ENCODE measurements at regions not wholly inside any gene's neighbourhood (a gene's known extent, or its start where the extent isn't known, plus 50 kb on each side); places are given as distances from the start of the nearest gene placed in this dataset.
"Not testable (repeated sequence)": the region's sequence is repeated elsewhere in the genome, so short reads cannot be mapped to it uniquely, and the experiment has no call there.

DNA sequence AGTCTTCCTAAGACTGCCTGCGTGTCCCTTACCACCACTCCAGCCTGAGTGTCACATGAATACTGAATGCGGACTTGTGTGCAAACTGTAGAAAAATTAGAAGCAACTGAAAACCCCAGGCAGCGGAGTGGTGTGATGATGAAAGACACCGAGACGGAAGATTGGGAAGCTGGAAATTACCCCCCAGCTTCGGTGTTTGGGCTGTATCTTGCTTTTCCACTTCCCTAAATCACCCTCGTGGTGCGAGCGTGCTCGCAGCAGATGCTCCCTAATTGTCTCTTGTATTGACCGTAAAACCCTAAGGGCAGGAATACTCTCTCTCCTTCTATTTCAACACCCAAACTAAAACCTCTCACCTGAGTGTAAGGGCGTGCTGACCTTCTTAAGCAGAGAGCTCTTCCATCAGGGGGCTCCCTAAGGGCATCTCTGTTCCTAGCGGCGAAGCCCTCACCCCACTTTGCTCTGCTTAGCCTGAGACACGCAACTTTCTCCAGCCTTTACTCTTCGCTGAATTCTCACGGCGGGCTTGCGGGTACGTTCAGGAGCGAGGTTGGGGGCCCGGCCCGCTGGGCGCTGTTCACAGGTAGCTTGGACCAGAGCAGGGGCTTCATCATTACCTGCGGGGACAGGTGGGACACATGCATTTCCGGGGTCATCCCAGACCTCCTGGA lies 62.4 kb downstream of the CRYBB2 start:
- Histone ChIP-seq H3K36me3 (ENCODE audit: control insufficient read depth, insufficient read depth, low read length) (no peaks in the 10 kb centered on the region), H3K27me3 (ENCODE audit: control insufficient read depth, insufficient read depth, low read length) (peaks cover 40% of the 10 kb centered on the region), H3K4me1 (ENCODE audit: control insufficient read depth, insufficient read depth, low read length) (no peaks in the 10 kb centered on the region), H3K9me3 (ENCODE audit: control insufficient read depth, low read depth, low read length) (no peaks in the 10 kb centered on the region), H3K4me3 (ENCODE audit: low read length) (no peak overlapping the region), H3K27ac (ENCODE audit: low read length) (no peak overlapping the region)
- no peak for DNase-seq
- WGBS (ENCODE audit: insufficient coverage, low lambda C conversion rate): no CpG with 5 or more reads among the region's 26 CpGs

DNA sequence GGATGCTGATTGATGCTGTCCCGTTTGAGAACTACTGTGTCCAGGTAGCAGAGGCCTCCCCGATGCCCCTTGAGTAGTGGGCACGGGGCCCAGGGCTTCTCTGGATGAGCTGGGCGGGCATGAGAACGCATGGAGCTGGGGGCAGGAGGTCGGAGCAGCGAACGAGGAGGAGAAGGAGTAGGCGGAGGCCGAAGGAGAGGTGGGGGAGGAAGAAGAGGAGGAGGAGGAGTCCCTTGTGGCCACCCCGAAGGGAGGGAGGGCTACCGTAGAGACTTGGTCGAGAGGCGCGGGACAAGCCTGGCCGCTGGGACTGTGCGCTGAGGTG lies 62.9 kb downstream of the CRYBB2 start:
- Histone ChIP-seq H3K27me3 (ENCODE audit: control insufficient read depth, insufficient read depth, low read length) (peaks cover 40% of the 10 kb centered on the region), H3K4me3 (ENCODE audit: low read length) (no peak overlapping the region), H3K4me1 (ENCODE audit: control insufficient read depth, insufficient read depth, low read length) (no peaks in the 10 kb centered on the region), H3K9me3 (ENCODE audit: control insufficient read depth, low read depth, low read length) (no peaks in the 10 kb centered on the region), H3K27ac (ENCODE audit: low read length) (no peak overlapping the region), H3K36me3 (ENCODE audit: control insufficient read depth, insufficient read depth, low read length) (no peaks in the 10 kb centered on the region)
- no peak for DNase-seq
- no CpG with 5 or more reads among the region's 17 CpGs for WGBS (ENCODE audit: insufficient coverage, low lambda C conversion rate)

DNA sequence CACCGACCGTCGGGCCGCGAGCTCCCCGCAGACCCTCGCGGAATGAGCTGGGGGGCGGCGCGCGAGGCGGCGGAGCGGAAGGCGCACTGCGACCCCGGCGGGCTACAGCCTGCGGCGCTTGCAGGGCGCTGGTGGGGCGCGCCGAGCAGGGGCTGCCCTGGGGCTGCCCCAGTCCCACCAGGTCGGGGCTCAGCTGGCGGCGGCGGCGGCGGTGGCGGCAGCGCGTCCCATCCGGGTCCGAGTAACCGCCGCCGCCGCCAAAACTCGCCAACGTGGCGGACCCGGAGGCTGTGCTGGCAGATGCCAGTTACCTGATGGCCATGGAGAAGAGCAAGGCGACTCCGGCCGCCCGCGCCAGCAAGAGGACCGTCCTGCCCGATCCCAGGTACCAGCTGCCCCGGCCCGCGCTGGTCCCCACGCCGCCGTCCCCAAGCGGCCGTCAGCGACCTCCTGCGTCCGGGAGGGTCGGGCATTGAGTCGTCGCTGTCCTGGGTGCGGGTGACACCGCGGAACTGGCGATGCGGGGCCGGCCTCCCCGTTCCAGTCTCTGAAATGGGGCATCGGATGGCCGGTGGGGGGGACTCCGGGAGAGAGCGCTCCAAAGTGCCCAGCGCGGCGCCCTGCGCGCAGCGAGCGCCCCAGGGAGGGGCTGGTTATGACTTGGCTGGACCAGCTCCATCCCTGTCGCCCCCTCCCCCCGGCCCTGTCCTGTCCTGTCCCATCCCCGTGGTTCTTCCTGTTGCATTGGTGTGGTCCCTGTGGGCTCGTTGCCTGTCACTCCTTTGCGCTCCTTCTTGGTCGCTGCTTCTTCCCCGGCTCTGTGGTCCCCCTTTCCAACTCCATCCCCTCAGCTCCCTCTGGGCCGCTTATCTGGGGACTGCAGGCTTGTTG lies 63.5 kb downstream of the CRYBB2 start:
- WGBS (ENCODE audit: insufficient coverage, low lambda C conversion rate): no CpG with 5 or more reads among the region's 91 CpGs
- Histone ChIP-seq H3K4me3 (ENCODE audit: low read length) (no peak overlapping the region), H3K36me3 (ENCODE audit: control insufficient read depth, insufficient read depth, low read length) (no peaks in the 10 kb centered on the region), H3K9me3 (ENCODE audit: control insufficient read depth, low read depth, low read length) (no peaks in the 10 kb centered on the region), H3K4me1 (ENCODE audit: control insufficient read depth, insufficient read depth, low read length) (no peaks in the 10 kb centered on the region), H3K27me3 (ENCODE audit: control insufficient read depth, insufficient read depth, low read length) (peaks cover 40% of the 10 kb centered on the region), H3K27ac (ENCODE audit: low read length) (no peak overlapping the region)
- DNase-seq: no peak

DNA sequence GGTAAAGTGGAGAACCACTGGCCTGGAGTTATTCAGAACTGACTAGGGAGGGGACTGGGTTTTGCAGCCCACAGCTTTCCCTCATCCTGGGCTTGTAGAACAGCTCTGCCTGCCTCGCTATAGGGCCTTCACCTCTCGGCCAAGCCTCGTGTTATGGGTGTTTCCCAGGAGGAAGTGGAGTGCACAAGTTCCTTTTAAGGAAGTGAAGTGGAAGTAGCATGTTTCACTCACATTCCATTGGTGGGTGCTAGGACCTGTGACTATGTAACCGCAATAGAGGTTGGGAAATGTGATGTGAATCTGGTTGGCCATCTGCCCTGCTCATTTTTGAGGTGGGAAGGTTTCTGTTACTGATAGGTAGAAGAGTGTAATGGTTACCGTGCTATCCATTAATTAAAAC lies 69.0 kb downstream of the CRYBB2 start:
- WGBS (ENCODE audit: insufficient coverage, low lambda C conversion rate): no CpG with 5 or more reads among the region's 5 CpGs
- DNase-seq; H3K4me3 ChIP-seq (ENCODE audit: low read length); H3K27ac ChIP-seq (ENCODE audit: low read length); H3K9me3 ChIP-seq (ENCODE audit: control insufficient read depth, low read depth, low read length); H3K4me1 ChIP-seq (ENCODE audit: control insufficient read depth, insufficient read depth, low read length); H3K36me3 ChIP-seq (ENCODE audit: control insufficient read depth, insufficient read depth, low read length): not testable (repeated sequence)
- peaks cover 12% of the 10 kb centered on the region for H3K27me3 ChIP-seq (ENCODE audit: control insufficient read depth, insufficient read depth, low read length)

DNA sequence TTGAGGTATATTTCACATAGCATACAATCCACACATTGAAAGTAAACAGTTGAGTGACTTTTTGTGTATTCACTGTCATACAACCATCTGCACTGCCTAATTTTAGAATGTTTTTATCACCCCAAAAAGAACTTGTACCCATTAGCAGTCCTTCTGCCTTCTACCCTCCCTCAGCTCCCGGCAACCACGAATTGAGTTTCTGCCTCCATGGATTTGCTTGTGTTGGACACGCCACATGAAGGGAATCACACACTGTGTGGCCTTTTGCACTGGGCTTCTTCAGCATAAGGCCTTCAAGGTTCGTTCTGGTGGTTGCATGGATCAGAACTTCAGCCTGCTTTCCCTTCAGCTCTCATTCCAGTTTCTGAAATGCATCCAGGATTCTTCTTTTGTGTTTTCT lies 82.5 kb downstream of the CRYBB2 start:
- H3K36me3 ChIP-seq (ENCODE audit: control insufficient read depth, insufficient read depth, low read length); H3K27ac ChIP-seq (ENCODE audit: low read length); DNase-seq; H3K27me3 ChIP-seq (ENCODE audit: control insufficient read depth, insufficient read depth, low read length); H3K9me3 ChIP-seq (ENCODE audit: control insufficient read depth, low read depth, low read length); H3K4me1 ChIP-seq (ENCODE audit: control insufficient read depth, insufficient read depth, low read length); H3K4me3 ChIP-seq (ENCODE audit: low read length): not testable (repeated sequence)
- WGBS (ENCODE audit: insufficient coverage, low lambda C conversion rate): no CpG with 5 or more reads among the region's 4 CpGs

DNA sequence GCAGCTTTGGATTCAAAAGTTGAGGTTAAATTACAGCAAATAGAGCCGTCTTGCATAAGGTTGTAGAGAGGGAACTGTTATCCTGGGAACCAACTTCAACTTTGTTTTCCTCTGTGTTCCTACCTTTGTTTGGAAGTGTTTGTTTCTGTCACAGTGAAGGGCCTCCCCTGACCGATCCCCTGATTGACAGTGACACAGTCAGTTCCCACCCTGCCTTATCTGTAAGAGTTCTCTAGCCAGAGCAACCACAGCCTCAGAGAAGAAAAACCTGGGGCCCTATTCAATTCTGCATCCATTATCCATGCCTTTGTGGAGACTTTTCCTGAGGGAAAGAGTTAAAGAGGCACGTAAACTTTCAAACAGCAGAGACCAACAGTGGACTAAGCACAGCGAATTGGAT lies 90.1 kb downstream of the CRYBB2 start:
- WGBS (ENCODE audit: insufficient coverage, low lambda C conversion rate): no CpG with 5 or more reads among the region's 4 CpGs
- not testable (repeated sequence) for H3K36me3 ChIP-seq (ENCODE audit: control insufficient read depth, insufficient read depth, low read length); H3K27ac ChIP-seq (ENCODE audit: low read length); H3K4me3 ChIP-seq (ENCODE audit: low read length); DNase-seq; H3K9me3 ChIP-seq (ENCODE audit: control insufficient read depth, low read depth, low read length); H3K4me1 ChIP-seq (ENCODE audit: control insufficient read depth, insufficient read depth, low read length); H3K27me3 ChIP-seq (ENCODE audit: control insufficient read depth, insufficient read depth, low read length)

DNA sequence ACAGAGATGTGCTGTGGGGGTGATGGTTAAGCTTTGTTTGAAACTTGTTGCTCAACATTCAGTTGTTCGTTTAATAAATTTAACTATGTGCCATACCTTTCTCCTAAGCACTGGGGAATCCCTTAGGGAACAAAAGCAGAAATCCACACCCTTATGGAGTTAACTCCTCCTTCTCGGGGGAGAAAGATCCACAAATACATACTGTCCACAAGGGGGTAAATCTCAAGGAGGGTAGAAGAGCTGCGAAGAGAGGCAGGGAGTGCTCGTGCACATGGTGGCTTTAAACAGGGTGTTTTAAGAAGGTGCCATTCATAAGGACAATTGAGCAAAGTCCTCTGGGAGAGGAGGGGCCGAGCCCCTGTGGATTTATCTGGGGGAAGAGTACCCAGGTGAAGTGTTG lies 92.5 kb downstream of the CRYBB2 start:
- no CpG with 5 or more reads among the region's 5 CpGs for WGBS (ENCODE audit: insufficient coverage, low lambda C conversion rate)

DNA sequence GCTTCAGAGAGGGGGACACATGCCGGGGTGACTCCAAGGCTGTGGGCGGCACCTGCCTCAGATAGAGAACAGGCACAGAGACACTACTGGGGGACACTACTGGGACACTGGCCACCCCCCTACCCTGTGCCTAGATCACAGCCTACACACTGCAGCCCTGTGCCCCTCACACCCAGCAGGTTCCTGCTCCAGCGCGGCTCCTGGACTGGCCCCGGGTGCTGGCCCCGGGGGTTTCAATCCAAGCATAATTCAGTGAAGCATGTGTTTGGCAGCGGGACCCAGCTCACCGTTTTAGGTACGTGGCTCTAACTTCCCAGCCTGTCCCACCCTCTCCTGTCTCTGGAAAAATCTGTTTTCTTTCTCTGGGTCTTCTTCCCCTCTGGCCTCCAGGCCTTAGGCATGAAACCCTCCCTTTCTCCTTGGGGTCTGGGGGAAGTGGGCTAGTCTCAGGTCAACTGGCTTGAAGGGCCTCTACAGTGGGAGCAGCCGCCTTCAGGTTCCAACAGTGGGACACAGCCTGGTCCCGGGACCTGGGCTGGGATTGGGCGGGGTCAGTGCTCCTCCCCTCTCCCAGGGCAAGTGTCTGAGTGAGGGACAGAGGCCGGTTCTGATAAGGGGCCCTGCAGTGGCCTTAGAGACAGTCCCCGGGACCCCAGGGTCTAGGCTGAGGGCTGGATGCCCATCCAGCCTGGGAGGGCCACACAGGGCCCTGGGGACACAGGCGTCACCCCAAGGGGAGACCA lies 98.8 kb downstream of the CRYBB2 start:
- Histone ChIP-seq H3K4me3 (ENCODE audit: low read length) (no peak overlapping the region), H3K27ac (ENCODE audit: low read length) (no peak overlapping the region), H3K4me1 (ENCODE audit: control insufficient read depth, insufficient read depth, low read length) (no peaks in the 10 kb centered on the region), H3K9me3 (ENCODE audit: control insufficient read depth, low read depth, low read length) (no peaks in the 10 kb centered on the region), H3K27me3 (ENCODE audit: control insufficient read depth, insufficient read depth, low read length) (no peaks in the 10 kb centered on the region), H3K36me3 (ENCODE audit: control insufficient read depth, insufficient read depth, low read length) (no peaks in the 10 kb centered on the region)
- no peak for DNase-seq
- 80% methylated on average over 1 of the region's 15 CpGs for WGBS (ENCODE audit: insufficient coverage, low lambda C conversion rate)

More for the DNA sequence above, 92.5 kb downstream of the CRYBB2 start:
- not testable (repeated sequence) for H3K27me3 ChIP-seq (ENCODE audit: control insufficient read depth, insufficient read depth, low read length); H3K27ac ChIP-seq (ENCODE audit: low read length); H3K9me3 ChIP-seq (ENCODE audit: control insufficient read depth, low read depth, low read length); DNase-seq; H3K36me3 ChIP-seq (ENCODE audit: control insufficient read depth, insufficient read depth, low read length); H3K4me1 ChIP-seq (ENCODE audit: control insufficient read depth, insufficient read depth, low read length); H3K4me3 ChIP-seq (ENCODE audit: low read length)

DNA sequence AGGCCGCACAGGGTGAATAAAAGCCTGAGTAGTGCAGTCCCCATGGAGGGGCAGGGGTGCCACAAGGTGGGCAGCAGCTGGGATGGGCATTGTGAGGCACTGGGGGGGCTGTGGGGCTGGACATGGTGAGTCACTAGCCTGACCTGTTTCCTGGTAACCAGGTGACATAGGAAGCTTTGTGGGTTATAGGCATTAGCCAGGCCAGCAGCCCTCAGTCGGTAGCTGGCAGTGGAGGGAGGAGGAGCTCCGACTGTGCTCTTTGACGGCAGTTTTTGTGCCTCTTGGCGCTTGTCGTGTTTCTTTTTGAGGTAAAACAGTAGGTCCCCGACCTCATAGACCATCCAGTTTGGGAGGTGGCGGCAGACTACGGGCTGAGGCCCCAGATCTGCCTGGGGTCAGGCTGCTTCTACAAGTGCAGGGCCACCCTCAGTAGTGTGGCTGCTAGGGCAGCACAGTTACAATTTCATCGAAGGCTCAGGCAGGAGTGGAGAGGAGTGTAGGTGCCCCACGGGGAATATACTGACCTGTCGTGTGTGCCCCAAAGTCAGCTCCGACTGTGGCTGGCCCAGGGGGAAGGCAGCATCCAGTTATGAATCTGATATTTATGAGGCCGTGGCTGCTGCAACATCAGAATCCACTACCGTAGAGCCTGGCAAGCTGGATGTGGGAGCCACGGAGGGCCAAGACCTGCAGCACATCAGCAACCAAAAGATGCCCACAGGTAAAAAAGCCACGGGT lies 107.7 kb downstream of the CRYBB2 start:
- H3K27ac ChIP-seq (ENCODE audit: low read length): no peak overlapping the region
- no peak for DNase-seq
- no peaks in the 10 kb centered on the region for H3K27me3 ChIP-seq (ENCODE audit: control insufficient read depth, insufficient read depth, low read length)
- WGBS (ENCODE audit: insufficient coverage, low lambda C conversion rate): 83% methylated on average over 2 of the region's 17 CpGs
- no peaks in the 10 kb centered on the region for H3K9me3 ChIP-seq (ENCODE audit: control insufficient read depth, low read depth, low read length)
- H3K4me1 ChIP-seq (ENCODE audit: control insufficient read depth, insufficient read depth, low read length): no peaks in the 10 kb centered on the region
- no peaks in the 10 kb centered on the region for H3K36me3 ChIP-seq (ENCODE audit: control insufficient read depth, insufficient read depth, low read length)
- no peak overlapping the region for H3K4me3 ChIP-seq (ENCODE audit: low read length)

DNA sequence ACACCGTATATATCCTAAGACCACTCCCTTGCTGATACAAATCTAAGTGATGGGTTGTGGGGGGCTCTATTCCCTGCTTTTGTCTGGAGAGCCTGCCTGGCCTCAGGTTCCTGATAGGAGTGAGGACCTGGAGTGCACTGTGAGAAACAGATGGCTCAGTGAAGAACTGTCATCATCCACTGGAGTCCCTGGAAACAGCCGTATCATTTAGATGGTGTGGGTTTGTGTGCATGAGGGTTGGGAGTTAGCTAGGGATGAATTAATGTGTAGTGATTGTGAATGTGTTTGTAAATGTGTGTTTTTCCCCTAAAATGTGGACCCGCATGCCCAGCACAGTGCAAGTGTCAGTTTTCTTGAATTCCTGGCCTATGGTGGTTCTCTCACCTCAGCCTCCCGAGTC lies 111.6 kb downstream of the CRYBB2 start:
- H3K4me3 ChIP-seq (ENCODE audit: low read length): no peak overlapping the region
- H3K27ac ChIP-seq (ENCODE audit: low read length): no peak overlapping the region
- H3K4me1 ChIP-seq (ENCODE audit: control insufficient read depth, insufficient read depth, low read length): no peaks in the 10 kb centered on the region
- 100% methylated on average over 1 of the region's 4 CpGs for WGBS (ENCODE audit: insufficient coverage, low lambda C conversion rate)
- no peaks in the 10 kb centered on the region for H3K27me3 ChIP-seq (ENCODE audit: control insufficient read depth, insufficient read depth, low read length)
- no peaks in the 10 kb centered on the region for H3K36me3 ChIP-seq (ENCODE audit: control insufficient read depth, insufficient read depth, low read length)
- H3K9me3 ChIP-seq (ENCODE audit: control insufficient read depth, low read depth, low read length): no peaks in the 10 kb centered on the region
- DNase-seq: no peak

Measured in large intestine (tissue), 3 donors.